Activated naive CD4-positive, alpha-beta T cell treated with anti-CD3 and anti-CD28 coated beads, Interleukin-2, amount 50 U/mL, for 72 hours (primary cell): ENCODE measurements at regions not wholly inside any gene's neighbourhood (a gene's known extent, or its start where the extent isn't known, plus 50 kb on each side); places are given as distances from the start of the nearest gene placed in this dataset.

Experiments
- ATAC-seq, 2 donors: fragments of 150-1000 bp; cut with Tn5 transposase; 2 replicates each; pipeline ENCODE4 v1.10.0; 2021; ENCODE audit warnings: mild to moderate bottlenecking in 2 of 2, moderate library complexity in 2 of 2
- DNase-seq, 2 donors: peaks; one replicate each; pipeline ENCODE4 v3.0.0; 2021 to 2022; ENCODE audit warnings: low spot score in 2 of 2
- H3K27ac Mint-ChIP-seq, 2 donors: one replicate each; pipeline ENCODE4 v1.8.0; 2022; ENCODE audit warnings: mild to moderate bottlenecking in 2 of 2, mixed read lengths in 2 of 2
- H3K36me3 Mint-ChIP-seq, 2 donors: one replicate each; pipeline ENCODE4 v1.8.0; 2022; ENCODE audit warnings: mixed read lengths in 2 of 2
- H3K9me3 Mint-ChIP-seq, 2 donors: one replicate each; pipeline ENCODE4 v1.8.0; 2022; ENCODE audit warnings: mixed read lengths in 2 of 2

DNA sequence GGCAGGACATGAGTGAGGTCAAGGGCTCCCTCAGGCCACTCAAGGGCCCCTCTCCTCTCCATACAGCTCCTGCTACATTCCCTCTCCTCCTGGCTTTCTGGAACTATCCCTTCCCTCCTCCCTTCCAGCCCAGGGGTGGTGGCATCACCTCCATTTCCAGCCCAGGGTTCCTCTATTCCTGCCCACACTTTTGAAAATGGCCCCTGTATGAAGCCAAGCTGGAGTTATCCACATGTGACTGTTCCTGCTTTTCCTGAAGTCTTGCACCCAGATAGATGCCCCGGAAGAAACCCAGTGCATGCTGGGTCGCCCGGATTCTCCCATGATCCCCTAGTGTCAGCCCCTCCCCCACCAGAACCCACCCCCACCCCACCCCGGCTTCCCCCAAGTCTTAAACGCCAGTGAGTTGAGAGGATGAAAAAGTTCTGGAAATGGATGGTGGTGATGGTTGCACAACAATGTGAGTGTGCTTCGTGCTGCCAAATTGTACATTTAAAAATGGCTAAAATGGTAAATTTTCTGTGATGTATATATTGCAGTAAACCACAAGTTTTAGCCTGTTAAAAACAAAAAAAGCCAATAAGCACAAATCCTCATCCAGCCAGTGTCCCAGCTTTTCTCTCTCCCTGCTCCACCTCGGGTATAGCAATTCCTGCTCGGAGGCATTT is 136.9 kb downstream of the SCARB1 start:
- no peak for DNase-seq
- Mint-ChIP-seq H3K27ac (no peak overlapping the region), H3K36me3 (no peaks in the 10 kb centered on the region), H3K9me3 (peaks cover 0 to 3% of the 10 kb centered on the region in 2 donors)
- ATAC-seq: no peak

- Mint-ChIP-seq H3K36me3 (no peaks in the 10 kb centered on the region), H3K27ac (no peak overlapping the region), H3K9me3 (peaks cover 0 to 3% of the 10 kb centered on the region in 2 donors)
- ATAC-seq (no peak), DNase-seq (no peak)
Measured at GRCh38 chr12:124725597-124726237, 137.9 kb downstream of the SCARB1 start.

- DNase-seq: no peak
- Mint-ChIP-seq H3K36me3 (no peaks in the 10 kb centered on the region), H3K27ac (no peak overlapping the region), H3K9me3 (peaks cover 0 to 3% of the 10 kb centered on the region in 2 donors)
- no peak for ATAC-seq
Measured at GRCh38 chr12:124725099-124725498, 138.6 kb downstream of the SCARB1 start.

GRCh38 chr12:124722878-124723277 is 140.8 kb downstream of the SCARB1 start:
- peaks cover 0 to 3% of the 10 kb centered on the region in 2 donors for H3K9me3 Mint-ChIP-seq
- H3K27ac Mint-ChIP-seq: no peak overlapping the region
- no peaks in the 10 kb centered on the region for H3K36me3 Mint-ChIP-seq
- ATAC-seq (no peak), DNase-seq (no peak)

DNA sequence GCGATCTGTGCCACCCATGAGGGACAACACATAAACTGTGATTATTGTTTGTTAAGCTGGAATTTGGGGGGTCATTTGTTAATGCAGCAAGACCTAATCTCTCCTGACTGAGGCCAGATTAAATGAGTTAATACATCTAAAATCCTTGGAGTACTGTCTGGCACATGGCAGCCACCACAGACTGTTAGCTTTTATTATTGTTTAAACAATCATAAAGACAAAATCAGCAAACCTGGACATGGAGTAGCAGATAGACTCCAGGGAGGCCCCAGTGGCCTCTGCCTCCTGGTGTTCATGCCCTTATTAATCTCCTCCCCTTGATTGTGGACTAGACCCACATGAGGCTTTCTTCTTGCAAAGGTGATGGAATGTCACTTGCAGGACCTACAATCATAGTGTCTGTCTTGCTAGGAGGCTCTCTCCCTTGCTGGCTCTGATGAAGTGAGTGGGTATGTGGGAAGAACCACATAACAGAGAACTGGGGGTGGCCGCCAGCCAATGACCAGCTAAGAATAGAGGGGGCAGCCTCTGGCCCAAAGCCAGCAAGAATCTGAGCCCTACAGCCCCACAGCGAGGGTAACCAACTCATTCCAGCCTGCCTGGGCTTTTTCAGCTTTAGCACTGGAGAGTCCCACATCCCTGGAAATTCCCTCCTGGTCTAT is 142.0 kb downstream of the SCARB1 start:
- DNase-seq: no peak
- Mint-ChIP-seq H3K36me3 (no peaks in the 10 kb centered on the region), H3K27ac (no peak overlapping the region), H3K9me3 (peaks cover 0 to 3% of the 10 kb centered on the region in 2 donors)
- no peak for ATAC-seq

- H3K36me3 Mint-ChIP-seq: no peaks in the 10 kb centered on the region
- peaks cover 0 to 3% of the 10 kb centered on the region in 2 donors for H3K9me3 Mint-ChIP-seq
- DNase-seq: no peak
- H3K27ac Mint-ChIP-seq: peak overlapping the region in 1 of 2 donors; percentile 10
- ATAC-seq: no peak
Measured at GRCh38 chr12:124720681-124721500, 142.8 kb downstream of the SCARB1 start.

GRCh38 chr12:124720004-124720680 is 143.5 kb downstream of the SCARB1 start:
- H3K36me3 Mint-ChIP-seq: no peaks in the 10 kb centered on the region

GRCh38 chr12:124719231-124719630 is 144.4 kb downstream of the SCARB1 start:
- Mint-ChIP-seq H3K27ac (no peak overlapping the region), H3K9me3 (peaks cover 0 to 3% of the 10 kb centered on the region in 2 donors), H3K36me3 (no peaks in the 10 kb centered on the region)
- DNase-seq (no peak), ATAC-seq (no peak)

More at GRCh38 chr12:124720004-124720680, 143.5 kb downstream of the SCARB1 start:
- peaks cover 0 to 3% of the 10 kb centered on the region in 2 donors for H3K9me3 Mint-ChIP-seq
- H3K27ac Mint-ChIP-seq: no peak overlapping the region
- DNase-seq: no peak
- no peak for ATAC-seq

- Mint-ChIP-seq H3K9me3 (peaks cover 0 to 3% of the 10 kb centered on the region in 2 donors), H3K36me3 (no peaks in the 10 kb centered on the region), H3K27ac (no peak overlapping the region)
- ATAC-seq: no peak
- DNase-seq: no peak
Measured at GRCh38 chr12:124718458-124718857, 145.2 kb downstream of the SCARB1 start.

DNA sequence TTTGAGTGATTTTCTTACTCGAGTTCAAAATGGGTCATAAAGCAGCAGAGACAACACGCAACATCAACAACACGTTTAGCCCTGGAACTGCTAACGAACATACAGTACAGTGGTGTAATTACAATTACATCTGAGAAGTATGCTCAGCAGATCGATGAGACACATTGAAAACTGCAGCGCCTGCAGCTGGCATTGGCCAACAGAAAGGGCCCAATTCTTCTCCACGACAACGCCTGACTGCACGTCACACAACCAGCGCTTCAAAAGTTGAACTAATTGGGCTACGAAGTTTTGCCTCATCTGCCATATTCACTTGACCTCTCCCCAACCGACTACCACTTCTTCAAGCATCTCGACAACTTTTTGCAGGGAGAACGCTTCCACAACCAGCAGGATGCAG is 145.6 kb downstream of the SCARB1 start:
- no peak for ATAC-seq
- peaks cover 0 to under 1% of the 10 kb centered on the region in 2 donors for H3K9me3 Mint-ChIP-seq
- H3K27ac Mint-ChIP-seq: no peak overlapping the region
- H3K36me3 Mint-ChIP-seq: no peaks in the 10 kb centered on the region
- DNase-seq: no peak

- no peaks in the 10 kb centered on the region for H3K36me3 Mint-ChIP-seq
- no peaks in the 10 kb centered on the region for H3K9me3 Mint-ChIP-seq
- peak overlapping the region in 1 of 2 donors; percentile 19 for H3K27ac Mint-ChIP-seq
Measured at GRCh38 chr12:124717318-124717717, 146.3 kb downstream of the SCARB1 start.

DNA sequence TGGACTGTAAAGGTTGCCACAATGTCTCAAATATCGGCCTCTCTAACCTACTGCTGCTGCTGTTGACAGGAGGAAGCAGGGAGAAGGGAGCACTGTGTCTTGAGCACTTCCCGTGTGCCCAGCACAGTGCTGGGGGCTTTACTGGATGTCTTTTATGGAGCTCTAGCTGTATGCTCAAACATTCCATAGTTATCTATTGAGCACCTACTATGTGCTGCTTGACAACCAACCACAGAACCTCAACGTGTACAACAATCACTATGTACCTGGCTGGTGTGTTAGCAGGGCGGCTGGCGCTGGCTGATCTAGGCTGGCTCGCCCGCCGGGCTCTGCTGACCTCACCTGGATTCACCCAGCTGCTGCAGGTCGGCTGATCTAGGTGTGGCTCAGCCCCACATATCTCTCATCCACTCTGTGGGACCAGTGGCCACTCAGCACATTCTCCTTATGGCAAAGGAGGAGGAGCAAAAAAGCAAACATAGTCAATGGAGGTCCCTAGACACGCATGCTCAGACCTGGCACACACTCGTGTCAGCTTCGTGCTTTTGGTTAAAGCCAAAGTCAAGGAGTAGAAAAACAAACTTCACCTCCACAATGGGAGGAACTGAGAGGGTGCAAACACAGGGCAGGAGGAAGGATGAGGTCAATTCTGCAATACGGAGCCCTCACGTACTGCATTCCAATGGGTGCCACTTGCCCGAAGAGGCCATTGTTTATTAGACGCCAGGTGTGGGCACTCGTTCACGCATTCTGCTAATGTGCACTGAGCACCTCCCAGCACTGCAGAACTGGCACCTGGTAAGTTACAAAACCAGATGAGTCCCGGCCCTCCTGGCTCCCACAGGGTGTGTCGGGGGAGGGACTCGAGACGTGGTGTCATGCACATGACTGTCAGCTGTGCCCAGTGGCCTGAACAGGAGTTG is 147.2 kb downstream of the SCARB1 start:
- ATAC-seq (no peak), DNase-seq (no peak)
- Mint-ChIP-seq H3K9me3 (no peaks in the 10 kb centered on the region), H3K36me3 (no peaks in the 10 kb centered on the region), H3K27ac (no peak overlapping the region)

More at GRCh38 chr12:124717318-124717717, 146.3 kb downstream of the SCARB1 start:
- ATAC-seq: no peak
- no peak for DNase-seq

GRCh38 chr12:124715121-124715990 is 147.9 kb upstream of the NCOR2 start:
- no peaks in the 10 kb centered on the region for H3K36me3 Mint-ChIP-seq
- ATAC-seq (no peak), DNase-seq (no peak)
- no peaks in the 10 kb centered on the region for H3K9me3 Mint-ChIP-seq
- peak overlapping the region in 1 of 2 donors; percentile 81 for H3K27ac Mint-ChIP-seq

GRCh38 chr12:124713436-124714082 is 146.1 kb upstream of the NCOR2 start:
- peak; percentile 67 to 75 for DNase-seq
- H3K36me3 Mint-ChIP-seq: no peaks in the 10 kb centered on the region
- peak; percentile 93 to 94 for ATAC-seq
- H3K27ac Mint-ChIP-seq: peak overlapping the region; percentile 81 to 91
- H3K9me3 Mint-ChIP-seq: no peaks in the 10 kb centered on the region
